Head of caudate nucleus (tissue), 42 donors: ENCODE measurements at regions not wholly inside any gene's neighbourhood (a gene's known extent, or its start where the extent isn't known, plus 50 kb on each side); places are given as distances from the start of the nearest gene placed in this dataset.

ENCODE experiments used
- DNase-seq, 42 donors: peaks; one replicate each; pipeline versions ENCODE4 v3.0.0 to v3.0.0-alpha.2; 2020 to 2021; ENCODE audit warnings: mixed read lengths in 7 of 42
- intact Hi-C: fragments of 100-400 bp; cut with DNase I; formaldehyde crosslinking; loops from one replicate; pipeline ENCODE4 v1.15.0; 2022

DNA sequence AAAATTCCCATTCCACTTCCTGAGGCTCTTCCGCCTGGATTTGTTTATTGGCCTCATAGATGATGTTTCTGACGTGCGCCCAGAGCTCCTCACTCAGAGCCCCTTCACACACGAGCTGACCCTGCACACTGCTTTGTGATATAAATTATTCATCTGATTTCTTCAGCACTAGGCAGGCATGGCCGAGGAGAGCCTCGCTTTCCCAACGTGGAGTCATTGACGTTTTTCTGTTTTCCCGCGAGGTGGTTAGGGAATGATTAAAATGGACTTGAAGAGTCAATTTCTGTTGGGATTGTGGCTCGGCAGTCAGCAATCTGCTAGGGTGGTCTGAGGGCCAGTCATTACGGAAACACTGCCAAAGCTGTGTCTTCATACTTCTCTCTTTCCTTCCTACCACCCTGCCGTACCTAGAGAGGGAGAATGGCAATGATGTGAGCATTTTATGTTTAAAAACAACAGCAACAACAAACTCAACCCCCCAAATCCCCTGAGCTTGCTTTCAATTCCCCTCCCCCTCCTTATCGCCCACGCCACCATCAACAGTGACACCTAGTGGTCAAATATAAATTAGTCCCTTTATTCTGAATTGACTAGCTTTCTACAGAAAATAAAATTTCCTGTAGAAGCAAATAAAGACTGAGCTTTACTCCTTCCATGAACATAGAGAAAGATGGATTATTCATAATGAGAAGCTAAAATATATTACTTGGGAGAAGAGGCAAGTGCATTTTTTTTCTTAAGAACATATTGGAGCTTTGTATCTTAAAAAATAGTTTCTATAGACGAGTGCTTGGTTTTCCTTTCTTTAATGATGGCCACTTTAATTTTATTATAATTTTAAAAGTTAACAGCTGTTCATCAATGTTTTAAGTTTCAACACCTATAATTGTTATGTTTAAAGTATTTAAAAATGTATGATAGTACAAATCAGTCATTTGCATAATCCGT, 285.1 kb downstream of the MTX2 start:
- intact Hi-C loops, result loop anchor here (5.0 to 10.0 kb wide), 2 partner anchors 80 to 417 kb away; no protein-coding TSS in a partner anchor
- peak in 28 of 42 donors; percentile 9 to 70 (median 34) for DNase-seq

DNA sequence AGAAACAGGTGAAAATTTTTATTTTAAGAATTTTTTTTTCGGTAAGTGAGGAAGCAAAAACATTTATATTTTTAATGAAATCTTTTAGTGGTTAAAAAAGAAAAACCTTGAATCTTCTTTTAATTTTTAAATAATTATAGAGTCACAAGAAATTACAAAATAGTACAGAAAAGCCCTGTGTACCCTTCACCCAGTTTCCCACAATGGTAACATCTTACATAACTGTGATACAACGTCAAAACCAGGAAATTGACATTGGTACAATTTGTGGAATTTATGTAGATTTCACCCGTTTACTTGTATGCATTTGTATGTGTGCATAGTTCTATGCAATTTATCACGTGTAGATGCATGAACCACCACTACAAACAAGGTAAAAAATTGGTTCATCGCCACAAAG, 285.9 kb downstream of the MTX2 start:
- intact Hi-C loops, result loop anchor here (5.0 to 10.0 kb wide), 2 partner anchors 80 to 418 kb away; no protein-coding TSS in a partner anchor
- no peak for DNase-seq

DNA sequence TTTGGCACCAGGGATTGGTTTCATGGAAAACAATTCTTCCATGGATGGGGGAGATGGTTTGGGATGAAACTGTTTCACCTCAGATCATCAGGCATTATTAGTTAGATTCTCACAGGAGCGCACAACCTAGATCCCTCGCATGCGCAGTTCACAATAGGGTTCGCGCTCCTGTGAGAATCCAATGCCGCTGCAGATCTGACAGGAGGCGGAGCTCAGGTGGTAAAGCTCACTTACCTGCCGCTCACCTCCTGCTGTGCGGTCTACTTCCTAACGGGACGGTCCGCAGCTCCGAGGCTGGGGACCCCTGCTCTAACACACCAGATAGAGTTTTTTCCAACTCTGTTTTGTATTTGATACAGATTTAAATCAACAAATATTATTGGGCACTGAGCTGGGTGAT, 286.5 kb downstream of the MTX2 start:
- intact Hi-C loops, result loop anchor here (5.0 to 10.0 kb wide), 2 partner anchors 79 to 418 kb away; no protein-coding TSS in a partner anchor
- DNase-seq, result no peak

DNA sequence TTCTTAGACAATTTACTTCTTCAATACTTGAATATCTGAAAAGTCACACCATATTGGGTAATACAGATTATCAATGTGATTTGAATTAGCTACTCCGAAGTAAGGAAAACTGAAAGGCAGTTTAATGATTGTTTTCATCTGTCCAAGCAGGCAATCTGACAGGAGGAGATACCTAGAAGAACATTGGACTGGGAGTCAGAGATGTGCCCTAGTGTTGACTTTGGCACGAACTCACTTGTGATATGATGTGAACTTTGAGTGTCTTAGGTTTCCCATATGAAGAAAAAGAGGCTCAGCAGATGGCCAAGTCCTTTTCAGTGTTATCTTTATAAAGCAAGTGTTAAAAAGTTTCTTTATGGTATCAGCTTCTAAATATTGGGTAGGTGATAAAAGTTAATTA, 287.1 kb downstream of the MTX2 start:
- DNase-seq, result no peak
- intact Hi-C loops, result loop anchor here (5.0 to 10.0 kb wide), 2 partner anchors 78 to 419 kb away; no protein-coding TSS in a partner anchor

DNA sequence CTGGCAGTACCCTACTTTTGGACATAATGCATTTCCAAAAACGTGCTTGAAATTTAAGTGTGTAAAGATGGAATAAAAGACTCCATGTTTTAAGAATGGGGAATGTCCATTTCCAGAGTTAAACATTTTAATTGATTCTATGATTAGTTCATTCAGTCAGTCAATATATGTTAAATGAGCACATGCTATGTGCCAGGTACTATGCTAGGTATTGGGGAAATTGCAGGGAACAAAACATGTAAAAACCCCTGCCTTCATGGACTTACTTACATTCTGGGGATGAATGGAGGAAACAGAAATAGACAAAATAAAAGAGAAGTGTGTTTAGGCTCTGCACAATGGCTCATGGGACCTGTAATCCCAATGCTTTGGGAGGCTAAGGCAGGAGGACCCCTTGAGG, 288.6 kb downstream of the MTX2 start:
- intact Hi-C loops, result loop anchor here (5.0 to 10.0 kb wide), 2 partner anchors 77 to 421 kb away; no protein-coding TSS in a partner anchor
- DNase-seq, result no peak

DNA sequence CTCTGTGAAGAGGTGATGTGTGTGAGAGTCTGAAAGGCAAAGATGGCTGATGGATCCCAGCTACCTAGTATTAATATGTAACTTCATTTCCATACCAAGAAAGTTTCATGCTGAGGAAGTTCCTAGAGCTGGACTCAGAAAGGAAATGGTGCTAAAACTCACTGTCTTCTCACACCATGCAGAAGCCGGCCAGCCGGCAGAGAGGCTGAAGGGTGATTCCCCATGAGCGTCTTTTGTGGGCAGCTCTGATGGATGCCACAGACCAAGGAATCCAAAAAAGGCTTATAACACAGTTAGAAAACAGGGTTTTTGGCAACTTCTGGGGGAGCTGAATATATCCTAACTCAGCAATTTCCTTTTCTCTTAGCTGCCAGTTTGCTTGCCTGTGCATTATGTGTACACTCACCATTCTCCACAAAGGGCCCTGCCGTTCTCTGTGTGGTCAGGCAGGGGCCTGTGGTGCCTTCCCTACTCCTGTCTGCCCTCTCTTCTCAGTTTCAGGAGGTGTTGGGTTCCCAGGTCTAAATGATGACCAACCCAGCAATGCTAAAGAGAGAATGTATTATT, 289.4 kb downstream of the MTX2 start:
- intact Hi-C loops, result loop anchor here (5.0 to 10.0 kb wide), 2 partner anchors 76 to 421 kb away; no protein-coding TSS in a partner anchor
- no peak for DNase-seq

DNA sequence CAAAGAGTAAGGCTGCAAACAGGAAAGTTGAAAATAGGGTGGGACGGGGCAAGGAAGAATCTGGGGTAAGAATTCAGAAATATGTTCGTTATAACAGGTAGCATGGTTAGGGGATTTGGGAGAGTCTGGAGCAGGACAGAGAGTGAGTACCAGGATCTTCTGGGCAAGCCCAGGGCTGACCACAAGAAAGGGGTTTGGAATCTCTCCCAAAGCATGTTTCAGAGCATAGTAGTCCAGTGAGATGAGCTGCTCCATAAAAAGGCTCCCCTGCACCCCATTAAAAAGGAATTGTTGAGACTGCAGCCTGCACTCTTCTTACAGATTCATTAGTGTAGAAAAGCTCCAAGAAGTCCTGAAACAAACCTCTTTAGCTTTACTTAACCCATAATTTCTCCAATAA, 291.1 kb downstream of the MTX2 start:
- DNase-seq, result no peak
- intact Hi-C loops, result no loop called here

DNA sequence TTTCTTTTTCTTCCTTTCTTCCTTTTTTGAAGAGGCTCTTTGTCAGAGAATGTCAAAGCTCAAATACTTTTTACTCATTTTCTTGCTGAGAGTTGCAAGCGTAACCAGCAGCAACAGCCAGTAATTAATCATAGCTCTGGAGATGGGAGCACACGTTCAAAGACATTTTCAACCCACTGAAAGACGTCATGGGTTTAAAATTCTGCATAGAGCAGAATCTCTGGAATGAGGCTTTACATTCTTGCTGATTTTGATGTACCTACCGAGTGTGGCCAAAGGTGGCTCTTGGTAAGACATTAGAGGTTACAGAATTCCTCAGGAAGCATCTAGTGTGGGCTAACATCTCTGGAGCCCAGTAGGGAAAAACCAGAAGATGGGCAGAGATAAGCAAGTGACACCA, 292.5 kb downstream of the MTX2 start:
- intact Hi-C loops, result no loop called here
- peak in 3 of 42 donors; percentile 7 to 30 (median 11) for DNase-seq

DNA sequence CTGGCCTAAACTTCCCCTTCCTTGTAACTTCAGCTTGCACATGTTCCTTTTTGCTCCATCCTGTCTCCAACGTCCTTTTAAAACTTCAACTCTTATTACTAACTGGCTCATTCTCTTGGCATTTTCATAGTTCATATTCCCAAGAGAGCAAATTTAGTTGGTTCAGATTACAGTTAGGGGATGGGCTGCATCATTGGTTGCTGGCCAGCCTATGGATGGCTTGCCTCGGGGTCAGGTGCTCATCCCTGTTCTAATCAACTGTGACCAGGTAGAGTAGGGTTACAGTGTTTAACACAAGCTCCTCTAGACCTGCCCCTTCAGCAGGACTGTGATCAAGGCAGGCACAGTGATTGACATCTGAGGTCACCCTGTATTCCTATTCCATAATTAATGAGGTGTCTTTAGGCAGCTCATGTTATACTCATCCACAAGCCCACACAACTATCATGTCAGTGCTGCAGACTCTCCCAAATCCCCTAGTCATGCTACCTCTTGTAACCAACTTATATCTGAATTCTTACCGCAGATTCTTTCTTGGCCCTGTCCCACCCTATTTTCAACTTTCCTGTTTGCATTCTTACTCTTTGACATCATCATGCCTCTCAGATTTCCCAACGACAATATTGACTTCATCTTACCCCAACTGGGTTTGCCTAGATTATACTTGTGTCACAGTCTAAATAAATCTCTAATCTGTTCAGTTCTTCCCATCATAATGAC, 293.3 kb downstream of the MTX2 start:
- intact Hi-C loops, result no loop called here
- no peak for DNase-seq

DNA sequence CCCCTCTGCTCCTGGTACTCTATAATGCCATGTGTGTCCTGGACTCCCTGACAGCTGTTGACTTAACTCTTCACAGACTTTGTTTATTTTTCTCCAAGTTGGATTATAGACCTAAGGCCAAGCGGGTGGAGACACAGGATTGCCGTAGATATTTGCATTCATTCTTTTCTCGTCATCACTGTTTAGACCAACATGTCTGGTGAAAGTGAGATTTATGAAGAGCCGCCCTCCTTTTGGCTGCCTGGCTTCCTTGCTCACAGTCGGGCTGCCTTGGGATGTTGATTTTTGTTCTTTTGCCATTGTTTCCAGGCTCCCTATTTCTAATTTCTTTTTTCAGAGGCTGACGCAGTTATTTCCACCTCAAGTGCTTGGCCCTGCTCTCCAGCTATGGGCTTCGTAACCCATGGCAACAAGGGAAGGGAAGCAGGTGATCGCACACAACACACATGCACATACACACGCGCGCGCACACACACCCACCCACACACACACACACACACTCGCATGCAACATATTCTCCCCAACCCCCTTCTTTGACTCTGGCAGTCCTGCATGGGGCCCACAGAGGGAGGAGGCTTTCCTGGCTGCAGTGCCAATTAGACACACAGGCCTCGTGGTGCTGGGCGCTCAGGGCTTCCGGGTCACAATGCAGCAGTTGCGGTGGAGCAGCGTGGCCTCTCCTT, 296.5 kb downstream of the MTX2 start:
- peak in 27 of 42 donors; percentile 5 to 66 (median 24) for DNase-seq
- intact Hi-C loops, result no loop called here

DNA sequence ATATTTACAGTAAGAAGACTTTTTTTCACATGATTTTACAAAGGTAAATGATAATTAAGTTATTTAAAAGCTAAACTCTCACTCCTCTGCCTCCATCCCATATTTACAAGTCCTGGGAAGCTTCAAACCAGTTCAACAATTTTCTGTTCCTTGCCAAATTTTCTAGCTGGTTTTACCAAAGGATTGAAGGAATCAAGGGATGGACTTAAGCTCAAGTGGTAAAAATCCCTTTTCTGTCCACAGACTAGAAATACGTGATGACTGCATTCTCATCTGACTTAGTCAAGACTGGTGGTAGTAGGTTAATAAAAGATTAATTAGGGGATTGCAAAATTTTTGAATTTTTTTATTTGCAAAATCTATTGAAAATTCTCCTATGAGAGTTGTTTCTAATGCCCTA, 297.3 kb downstream of the MTX2 start:
- intact Hi-C loops, result no loop called here

DNA sequence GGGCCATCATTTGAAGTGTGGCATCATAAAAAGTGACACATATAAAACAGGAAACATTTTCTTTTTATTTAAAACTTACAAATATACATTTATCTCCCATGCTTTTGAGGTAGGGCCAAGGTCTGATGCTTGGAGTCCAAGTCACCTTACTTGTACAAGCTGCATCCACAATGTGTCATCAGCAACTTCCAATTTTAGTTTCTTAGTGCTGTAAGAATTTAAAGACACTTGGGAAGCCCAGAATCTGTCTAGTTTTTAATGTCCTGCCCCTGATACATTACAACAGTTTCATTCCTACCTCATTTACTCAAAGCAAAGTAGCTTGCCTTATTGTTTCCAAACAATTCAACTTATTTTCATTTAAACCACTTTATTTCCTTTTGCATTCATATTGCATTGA, 297.7 kb downstream of the MTX2 start:
- intact Hi-C loops, result no loop called here
- no peak for DNase-seq

More for the DNA sequence above, 297.3 kb downstream of the MTX2 start:
- DNase-seq, result no peak

DNA sequence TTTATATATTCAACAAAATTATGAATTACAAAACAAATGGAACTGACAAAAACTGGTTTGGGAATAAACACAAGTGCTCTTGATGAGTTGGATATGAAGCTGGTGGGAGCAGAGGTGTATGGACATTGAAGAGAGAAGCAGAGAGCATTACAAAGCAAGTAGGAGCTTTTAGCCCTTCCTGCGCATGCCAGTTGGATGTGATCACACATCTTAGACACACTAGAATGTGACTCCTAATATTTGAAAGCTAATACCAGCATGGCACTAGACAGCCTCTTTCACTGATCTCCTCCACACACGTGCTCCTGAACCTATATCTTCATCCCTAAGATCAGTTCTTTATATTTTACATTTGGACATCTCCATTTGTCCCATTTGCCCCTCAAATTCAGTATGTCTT, 298.1 kb downstream of the MTX2 start:
- intact Hi-C loops, result no loop called here
- no peak for DNase-seq

DNA sequence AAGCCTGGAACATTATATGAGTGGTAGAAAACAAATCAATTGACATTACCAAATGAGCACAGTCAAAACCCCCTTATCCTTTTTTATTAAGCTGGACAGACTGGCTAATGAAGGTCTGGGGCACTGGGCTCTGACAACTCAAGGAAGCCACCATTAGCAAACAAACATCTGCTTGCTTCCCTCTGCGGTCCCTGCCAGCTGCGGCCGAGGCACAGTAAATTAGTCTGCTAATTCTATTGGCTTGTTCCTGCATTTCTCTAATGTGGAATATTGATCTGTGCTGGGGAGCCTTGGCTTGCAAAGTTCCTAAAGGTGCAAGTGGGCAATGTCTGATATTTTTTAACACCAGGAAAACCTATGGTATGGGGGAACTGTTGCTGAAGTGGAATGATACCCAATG, 300.3 kb downstream of the MTX2 start:
- no peak for DNase-seq
- intact Hi-C loops, result no loop called here

DNA sequence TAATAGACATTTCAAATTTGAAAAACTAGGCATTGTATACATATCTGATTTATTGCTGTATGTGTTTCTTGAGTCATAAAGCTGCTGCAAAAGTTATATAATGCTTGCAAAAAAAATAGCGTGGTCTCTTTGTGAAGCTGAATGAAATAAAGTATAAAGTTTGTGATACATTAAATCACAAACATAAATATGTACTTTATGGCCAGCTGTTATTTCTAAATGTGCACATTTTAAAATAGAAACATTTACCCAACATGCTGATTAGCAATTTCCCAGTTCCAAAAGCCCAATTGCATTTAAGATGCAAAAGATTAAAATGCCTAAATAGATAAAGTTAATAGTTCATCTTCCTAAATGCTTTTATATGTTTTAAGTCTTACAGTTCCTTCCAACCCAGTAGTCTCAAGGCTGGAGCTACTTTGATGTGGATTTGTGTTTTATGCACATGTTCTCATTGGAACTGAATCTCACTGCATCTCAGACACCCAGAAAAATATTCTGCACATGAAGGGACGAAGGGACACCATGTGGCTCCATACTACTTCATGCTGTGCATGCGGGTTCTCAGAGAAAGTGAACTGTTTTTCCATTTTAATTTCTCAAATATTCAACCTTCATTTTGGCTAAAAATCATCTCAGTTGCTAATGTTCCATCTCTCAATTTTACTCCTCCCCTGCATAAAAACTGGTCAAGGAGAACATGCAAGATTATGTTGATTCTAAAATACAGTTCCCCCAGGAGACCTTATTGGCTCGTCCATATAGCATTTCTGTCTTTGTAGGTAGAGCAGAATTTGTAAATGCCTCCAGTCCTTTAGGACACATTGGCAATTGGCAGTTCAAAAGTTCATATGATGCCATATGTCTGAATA, 304.6 kb downstream of the MTX2 start:
- no peak for DNase-seq
- intact Hi-C loops, result no loop called here

DNA sequence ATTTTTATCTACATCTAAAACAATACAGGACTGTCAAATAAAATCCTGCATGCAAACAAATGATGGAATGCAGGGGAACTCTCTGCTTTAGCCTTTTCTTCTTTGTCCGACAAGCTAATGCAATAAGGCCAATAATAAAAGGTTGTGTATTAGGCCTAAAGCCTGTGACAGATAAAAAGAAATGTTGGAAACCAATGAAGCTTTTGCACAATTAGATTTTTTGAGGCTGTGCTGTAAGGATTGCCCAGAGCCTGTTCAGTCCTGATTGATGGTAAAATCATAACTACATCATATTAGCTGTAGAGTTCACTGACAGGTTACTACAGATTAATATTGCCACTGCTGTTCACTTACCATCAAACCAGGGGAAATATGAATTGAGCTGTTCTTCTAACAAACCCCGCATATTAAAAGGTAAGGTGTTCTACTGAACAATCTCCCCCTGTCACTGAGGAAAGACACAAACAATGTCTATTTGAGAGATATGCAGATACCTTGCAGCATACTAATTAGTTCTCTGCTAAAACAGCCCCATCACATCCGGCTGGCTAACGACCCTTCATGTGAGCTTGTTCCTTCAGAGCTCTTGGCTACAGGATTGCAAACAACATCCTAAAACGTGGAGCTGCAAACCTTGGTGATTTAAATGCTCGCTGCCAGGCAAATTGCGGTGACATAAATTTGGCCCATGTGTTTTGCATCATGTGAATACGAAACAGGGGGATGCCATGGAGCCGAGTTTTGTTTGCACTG, 305.4 kb downstream of the MTX2 start:
- DNase-seq, result no peak
- intact Hi-C loops, result no loop called here

DNA sequence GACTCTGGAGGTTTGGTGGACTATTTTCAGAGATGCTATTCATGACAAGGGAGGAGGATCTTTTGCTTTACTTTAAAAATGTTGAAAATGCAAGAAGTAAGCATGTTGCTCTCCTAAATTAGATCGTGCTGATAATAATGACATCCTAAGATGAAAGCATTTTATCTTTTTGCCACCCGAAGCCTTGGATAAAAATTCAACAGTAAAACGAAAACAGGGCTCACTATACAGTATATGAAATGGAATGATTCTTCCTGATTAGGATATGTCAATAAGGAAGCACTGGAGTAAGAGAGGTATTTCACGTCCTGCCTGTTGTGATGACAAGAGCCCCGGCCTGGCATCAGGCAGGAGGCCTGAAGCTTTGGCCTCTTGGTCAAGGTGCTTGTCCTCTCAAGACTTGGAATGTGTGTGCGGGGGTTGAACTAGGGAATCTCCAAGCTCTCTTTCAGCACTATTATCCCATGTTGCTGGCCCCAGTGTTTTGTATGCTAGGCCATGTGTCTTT, 306.0 kb downstream of the MTX2 start:
- no peak for DNase-seq
- intact Hi-C loops, result no loop called here
